AG20443 (cell line): ENCODE measurements at regions not wholly inside any gene's neighbourhood (a gene's known extent, or its start where the extent isn't known, plus 50 kb on each side); places are given as distances from the start of the nearest gene placed in this dataset.
"Not testable (repeated sequence)": the region's sequence is repeated elsewhere in the genome, so short reads cannot be mapped to it uniquely, and the experiment has no call there.

ENCODE experiments used
- DNase-seq: peaks from one replicate; pipeline ENCODE4 v3.0.0; 2012; ENCODE audit warnings: low spot score, mixed read lengths

DNA sequence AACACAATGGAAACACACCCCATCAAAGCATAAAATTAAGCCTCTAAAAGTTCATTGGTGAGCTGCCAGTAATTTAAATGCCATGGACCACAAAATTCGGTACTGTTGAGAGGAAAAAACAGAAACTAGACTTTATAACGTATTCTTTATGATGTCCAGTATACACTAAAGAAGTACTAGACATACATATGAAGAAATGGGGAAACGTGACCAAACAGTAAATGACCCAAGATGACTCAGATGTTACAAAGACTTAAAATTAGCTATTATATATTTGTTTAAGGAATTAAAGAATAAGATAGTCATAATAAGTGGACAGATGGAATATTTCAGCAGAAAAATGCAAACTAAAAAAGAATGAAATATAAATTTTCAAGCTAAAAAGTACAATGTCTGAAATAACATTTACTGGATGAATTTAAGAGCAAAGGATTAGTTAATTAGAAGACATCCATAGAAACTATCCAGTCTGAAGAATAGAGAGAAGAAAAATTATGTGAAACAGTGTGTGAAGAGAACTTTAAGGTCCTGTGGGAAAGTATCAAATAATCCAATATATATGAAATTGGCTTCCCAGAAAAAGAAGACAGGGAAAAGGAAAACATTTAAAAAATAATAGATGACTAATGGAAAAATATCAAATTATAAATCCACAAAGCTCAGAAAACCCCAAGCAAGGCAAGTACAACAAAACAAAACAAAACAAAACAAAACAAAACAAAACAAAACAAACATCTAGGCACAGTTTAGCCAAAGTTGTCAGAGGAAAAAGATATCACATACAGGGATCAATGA is 69.4 kb downstream of the SAMD9 start:
- DNase-seq, result no peak

DNA sequence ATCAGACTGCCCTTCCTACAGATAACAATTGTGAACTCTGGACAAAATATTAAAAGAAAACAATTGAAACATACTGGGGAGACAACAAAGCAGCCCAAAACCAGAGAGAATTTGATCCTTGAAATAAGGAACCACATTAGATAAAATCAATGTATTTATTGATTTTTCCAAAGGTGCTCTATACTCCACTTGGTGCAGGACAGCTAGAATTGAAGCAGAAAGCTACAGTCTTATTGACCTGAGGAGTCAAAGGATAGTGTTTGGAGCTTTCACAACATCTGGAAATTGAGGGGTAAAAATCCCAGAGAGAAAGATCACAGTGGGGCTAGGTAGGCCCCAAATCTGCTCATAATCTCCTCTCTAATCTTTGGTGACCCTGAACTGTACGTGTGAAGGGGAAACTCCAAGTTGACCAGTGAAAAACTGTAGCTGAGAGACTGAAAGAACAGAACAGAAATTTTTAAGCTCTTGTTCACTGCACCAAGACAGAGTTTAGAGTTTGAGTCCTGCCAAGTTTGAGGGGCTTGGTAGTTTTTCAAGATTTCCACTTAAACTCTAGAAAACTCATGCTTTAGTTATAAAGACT is 70.2 kb downstream of the SAMD9 start:
- no peak for DNase-seq

DNA sequence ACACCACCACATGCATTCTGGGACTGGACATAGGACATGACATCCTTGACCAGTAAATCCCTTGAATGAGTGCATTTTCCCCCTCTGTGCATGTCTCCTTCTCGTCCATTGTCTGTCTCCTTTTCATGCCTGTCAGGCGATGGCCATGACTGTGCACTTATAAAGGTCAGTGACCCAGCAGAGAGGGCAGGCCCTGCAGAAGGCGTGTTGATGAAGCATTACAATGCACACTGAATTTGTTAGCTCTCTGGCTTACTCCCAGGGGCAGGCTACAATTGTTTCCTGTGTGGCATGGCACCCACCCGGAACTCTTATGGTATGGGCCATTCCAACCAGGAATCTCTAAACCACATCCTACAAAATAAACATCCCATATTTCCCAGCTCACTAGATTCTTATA is 71.1 kb downstream of the SAMD9 start:
- no peak for DNase-seq

DNA sequence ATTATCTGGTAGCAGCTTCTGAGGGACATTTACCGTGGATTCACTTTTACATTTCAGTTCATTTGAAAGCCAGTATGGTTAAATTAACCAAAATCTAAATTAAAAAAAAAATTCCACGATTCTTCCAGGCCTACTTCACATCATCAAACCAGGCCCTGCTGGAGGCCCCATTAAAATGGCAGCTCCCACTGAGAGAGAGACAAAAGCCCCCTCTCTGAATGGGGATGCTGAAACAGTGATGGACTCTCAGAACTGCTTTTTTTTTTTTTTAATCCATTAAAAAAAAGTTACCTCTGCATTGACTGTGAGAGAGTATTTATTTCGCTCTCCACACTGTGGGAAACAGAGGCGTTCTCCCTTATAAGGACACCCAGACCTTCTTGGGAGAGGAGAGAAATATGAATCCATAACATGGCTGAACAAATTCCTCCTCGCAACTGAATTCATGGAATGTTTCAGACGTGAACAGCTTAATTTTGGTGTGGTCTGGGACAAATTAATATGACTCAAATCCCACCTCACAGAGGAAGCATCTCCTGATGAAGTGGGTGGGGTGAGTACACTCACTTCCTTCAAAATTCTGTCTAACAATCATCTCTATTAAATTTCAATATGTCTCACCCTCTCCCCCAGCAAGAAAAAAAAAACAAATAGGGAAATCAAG is 73.5 kb downstream of the SAMD9 start:
- peak; percentile 52 for DNase-seq

DNA sequence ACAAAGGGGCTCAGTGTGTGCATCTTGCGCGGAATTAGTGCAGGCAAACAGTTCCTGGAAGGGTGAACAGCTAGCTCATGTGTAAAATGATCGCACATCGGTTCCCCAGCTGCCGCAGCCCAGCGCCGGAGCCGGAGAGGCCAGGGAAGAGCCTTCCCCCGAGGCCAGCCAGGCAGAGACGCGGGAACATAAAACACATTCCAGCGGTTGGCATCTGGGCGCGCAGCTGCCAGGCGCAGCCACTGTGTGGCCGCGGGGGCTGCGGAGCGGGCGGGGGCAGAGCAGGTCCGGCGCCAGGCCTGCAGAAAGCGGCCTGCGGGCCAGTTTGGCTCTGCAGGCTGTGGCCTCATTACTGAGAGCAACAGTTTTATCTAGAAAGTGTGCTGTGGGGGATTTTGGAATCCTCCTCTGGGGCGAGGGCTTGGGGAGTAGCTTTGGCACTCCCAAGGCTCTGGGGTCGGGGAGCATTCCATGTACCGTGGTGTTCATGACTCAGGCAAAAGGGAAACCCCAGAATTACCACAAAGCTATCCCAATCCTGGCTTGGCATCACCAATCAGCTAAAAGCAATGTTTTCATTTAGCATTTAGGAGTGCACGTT is 74.3 kb downstream of the SAMD9 start:
- DNase-seq, result peak; percentile 87

DNA sequence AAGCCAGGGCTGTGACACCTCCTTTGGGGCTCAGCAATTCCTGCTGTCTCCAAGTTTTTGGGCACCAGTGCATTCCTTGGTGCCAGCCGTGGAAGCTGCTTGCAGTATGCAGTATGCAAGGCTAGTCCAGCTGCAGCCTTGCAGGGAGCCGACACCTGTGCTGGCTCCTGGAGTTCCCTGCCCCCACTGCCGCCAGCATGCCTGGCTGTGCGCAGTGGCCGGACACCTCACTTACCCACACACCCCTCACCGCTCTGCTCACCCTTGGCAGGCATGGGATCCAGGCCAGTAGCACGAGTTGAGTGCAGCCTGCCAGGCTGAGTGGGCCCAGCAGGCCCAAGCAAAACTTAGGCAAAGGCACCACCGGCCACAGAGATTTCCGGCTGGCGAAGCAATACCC is 77.4 kb downstream of the SAMD9 start:
- no peak for DNase-seq

DNA sequence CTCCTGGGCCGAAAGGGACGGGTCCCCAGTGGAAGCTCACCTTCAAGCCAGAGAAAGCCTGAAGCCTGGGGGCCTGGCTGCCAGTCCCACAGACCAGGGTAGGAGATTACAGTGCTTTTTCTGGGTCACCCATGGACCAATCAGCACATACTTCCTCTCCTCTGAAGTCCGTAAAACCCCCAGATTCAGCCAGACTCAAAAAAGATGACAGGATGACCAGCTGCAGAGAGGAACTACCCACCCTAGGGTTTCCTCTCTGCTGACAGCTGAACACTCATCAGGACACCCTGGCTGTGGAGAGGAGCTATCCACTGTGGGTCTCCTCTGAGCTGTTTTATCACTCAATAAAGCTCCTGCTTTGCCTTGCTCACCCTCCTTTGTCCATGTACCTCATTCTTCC is 78.0 kb downstream of the SAMD9 start:
- no peak for DNase-seq

DNA sequence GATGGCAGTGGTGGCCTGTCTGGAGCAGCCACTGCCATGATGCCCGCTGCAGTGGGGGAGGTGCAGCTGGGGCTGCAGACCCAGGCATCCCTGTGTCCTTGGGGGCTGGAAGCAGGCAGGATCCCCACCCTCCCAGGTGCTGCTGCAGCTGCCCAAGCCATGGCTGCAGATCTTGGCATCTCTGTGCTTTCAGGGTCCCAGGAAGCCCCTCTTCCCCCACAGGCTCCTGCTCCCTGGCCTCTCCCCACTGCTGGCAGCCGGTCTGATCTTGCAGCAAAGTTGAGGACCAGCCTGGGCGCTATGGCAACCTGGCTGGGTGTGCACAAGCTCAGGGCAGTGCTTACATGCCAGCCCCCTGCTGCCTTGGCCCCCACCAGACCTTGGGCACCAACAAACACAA is 78.5 kb downstream of the SAMD9 start:
- DNase-seq, result no peak

DNA sequence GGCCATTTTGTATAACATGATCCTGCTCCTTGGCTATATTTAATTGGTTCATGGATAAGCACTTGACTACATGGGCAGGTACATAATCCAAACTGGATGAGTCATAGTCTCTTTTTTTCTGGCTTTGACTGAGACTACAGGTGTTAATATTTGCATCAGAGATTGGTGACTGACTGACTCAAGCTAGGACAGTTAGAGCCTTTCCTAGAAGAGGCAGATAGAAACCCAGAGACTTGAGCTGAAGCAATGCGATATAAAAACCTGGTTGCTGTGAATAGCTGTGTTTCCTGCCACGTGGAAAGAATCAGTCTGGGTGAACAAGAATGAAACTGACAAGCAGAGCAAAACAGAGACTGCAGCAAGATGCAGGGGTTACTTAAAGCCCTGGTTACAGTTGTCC is 81.0 kb downstream of the SAMD9 start:
- DNase-seq, result no peak

DNA sequence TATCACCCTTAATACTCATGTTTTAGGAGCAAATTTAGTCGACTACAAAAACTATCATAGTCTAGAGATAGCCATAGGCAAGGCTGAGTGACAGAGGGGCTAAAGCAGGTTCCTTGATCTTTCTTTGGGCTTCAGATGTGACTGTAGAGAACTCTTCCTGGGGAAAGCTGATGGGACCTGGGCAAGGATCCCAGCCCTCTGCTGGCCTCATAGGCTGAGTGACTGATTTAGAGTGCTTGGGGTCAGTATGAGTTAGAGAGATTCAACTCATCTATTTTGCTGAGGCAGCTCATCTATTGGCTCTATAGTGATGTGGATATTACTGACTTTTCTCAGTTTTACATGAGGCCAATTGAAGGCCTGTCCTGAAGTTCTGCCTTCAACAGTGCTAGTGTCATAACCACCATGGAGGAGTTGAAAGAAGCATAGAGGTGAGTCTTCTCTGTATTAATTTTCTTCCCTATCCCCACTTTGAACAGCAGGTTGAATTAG is 81.6 kb downstream of the SAMD9 start:
- DNase-seq, result no peak

DNA sequence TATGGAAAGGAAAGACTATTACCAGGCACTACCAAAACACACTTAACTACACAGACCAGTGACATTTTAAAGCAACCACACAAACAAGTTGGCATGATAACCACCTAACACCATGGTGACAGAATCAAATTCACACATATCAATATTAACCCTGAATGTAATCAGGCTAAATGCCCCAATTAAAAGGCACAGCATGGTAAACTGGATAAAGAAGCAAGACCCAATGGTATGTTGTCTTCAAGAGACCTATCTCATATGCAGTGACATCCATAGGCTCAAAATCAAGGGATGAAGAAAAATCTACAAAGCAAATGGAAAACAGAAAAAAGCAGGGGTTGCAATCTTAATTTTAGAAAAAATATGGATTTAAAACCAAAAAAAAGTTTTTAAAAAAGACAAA is 86.0 kb downstream of the SAMD9 start:
- no peak for DNase-seq

DNA sequence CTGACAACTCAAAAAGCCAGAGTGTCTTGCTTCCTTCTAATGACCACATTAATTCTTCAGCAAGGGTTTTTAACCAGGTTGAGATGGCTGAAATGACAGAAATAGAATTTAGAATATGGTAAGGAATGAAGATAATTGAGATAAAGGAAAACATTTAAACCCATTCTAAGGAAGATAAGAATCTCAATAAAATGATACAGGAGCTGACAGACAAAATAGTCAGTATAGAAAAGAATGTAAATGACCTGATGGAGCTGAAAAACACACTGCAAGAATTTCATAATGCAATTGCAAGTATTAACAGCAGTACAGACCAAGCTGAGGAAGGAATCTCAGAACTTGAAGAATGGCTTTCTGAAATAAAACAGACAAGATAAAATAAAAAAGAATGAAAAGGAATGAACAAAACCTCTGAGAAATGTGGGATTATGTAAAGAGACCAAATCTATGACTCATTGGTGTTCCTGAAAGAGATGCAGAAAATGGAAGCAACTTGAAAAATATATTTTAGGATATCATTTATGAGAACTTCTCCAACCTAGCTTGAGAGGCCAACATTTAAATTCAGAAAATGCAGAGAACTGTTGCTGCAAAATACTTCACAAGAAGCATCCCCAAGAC is 87.1 kb downstream of the SAMD9 start:
- DNase-seq, result no peak

DNA sequence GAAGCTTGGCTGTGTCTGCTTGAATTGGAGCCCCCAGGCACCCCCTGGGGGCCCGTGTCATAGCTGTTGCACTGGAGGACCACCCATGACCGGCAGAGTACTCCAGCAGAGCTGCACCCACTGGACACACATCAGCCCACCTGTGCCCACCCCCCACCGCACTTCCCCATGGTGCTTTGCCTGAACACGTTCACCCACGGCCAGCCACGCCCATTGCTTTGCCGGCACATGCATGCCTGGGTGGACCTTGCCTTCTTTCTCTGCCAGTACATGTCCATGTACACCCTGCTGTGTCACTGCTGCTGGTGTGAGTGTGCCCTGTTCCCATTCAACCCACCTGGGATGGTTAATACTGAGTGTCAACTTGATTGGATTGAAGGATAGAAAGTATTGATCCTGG is 88.7 kb downstream of the SAMD9 start:
- no peak for DNase-seq

DNA sequence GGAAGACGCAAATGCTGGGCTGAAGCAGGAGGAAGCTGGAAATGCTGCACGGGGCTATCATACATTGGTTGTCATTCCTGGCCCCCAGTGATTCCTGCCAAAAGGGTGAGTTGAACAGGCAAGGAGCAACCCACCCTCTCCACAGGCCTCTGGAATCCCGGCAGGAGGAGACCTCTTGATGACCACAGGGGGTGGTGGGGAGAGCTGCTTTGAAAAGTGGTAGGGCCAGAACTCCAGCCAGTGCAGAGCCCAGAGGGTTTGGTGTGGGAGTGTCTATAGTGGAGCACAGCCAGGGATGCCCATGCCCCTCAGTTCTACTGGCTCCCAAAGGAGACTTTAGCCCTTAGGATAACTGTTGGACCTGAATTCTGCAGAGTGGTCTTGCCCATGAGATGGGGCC is 89.2 kb downstream of the SAMD9 start:
- no peak for DNase-seq

DNA sequence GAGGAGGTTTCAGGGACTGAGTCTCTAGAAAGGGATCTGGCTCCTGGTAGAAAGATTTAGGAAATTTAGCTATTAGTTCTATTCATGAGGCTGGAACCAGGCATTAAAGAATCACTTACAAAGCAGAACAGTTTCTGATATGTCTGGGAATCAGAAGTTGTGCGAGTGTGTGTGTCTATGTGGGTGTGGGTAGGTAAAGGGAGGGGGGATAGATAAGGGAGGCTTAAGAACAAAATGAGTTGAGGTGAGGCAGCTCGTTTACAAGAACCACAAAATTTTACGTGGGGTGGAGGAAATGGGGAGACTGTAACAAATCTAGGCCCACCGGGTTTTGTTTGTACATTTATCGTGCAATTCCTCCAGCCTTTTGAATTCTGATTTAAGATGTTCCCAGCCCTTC is 90.7 kb downstream of the SAMD9 start:
- no peak for DNase-seq

DNA sequence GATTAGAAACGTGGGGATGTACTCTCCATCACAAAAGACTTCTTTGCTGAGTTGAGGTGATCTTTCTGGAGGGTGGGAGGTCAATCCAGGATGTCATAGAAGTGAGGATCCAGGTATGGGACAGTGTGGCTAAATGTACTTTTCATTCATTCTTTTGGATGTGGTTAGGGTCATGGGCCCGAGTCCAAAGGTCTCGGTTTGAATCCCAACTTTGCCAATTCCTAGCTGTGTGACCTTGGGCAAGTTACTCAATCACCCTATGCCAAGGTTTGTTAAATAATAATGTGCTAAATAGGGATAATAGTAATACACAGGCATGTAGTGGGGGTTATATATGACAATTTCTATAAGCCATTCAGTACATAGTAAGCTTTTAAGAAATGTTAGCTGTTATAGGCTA is 91.4 kb downstream of the SAMD9 start:
- no peak for DNase-seq

DNA sequence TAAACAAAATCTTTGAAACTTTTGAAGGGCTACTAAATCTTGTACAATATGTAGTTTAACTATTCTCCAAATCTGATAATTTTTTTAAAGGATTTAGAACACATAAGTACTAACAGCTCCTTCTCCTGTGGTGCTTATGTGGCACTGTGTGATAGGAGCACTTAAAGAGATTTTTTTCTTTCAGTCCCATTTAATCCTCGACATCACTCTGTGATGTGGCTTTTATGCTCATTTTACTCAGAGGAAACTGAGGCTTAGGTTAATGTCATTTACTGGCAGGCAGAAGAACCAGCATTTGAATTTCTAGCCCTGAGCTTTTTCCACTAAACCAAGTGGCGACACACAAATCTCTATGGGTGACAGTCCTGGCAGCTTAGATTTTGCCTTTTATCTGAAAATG is 92.4 kb downstream of the SAMD9 start:
- no peak for DNase-seq

DNA sequence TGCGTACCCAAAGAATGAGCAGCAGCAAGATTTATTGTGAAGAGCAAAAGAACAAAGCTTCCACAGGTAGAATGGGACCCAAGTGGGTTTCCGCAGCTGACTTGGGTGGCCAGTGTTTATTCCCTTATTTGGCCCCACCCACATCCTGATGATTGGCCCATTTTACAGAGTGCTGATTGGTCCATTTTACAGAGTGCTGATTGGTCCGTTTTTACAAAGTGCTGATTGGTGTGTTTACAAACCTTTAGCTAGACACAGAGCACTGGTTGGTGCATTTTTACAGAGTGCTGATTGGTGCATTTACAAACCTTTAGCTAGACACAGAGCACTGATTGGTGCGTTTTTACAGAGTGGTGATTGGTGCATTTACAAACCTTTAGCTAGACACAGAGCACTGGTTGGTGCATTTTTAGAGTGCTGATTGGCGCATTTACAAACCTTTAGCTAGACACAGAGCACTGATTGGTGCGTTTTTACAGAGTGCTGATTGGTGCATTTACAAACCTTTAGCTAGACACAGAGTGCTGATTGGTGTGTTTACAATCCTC is 94.8 kb downstream of the SAMD9 start:
- not testable (repeated sequence) for DNase-seq

DNA sequence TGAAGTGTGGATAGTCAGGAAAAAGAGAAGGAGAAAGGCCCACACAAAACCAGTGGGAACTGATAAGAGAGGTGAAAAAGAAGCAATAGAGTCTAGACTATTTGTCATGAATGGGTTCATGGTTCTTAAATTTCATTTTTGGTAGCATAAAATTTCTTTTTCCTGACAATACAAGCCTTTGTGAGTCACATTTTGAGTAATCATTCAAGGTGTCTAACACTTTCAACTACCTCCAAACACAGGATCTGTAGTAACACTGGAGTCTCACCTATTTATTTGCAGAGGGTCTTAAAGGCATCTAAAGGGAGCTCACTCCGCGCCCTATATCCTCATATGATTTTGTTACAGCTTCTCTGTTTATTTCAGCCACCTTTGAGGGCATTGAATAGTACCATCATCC is 96.0 kb downstream of the SAMD9 start:
- DNase-seq, result no peak

DNA sequence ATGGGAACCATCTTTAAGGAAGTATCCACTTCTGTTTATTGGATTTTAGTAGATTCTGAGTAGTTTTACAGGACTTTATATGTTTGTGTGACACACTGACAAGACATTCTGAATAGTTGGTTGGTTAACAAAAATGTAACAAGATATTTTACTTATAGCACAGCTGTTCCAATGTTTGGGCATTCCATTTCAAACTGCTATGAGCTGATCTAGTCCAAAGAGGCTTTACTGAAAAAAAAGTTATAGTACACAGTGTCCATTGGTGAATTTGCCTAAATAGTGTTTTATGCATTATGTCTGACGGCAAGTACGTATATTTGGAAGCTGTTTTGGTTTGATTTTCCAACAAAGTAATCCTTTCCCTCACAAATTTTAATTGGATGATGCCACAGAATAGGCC is 99.1 kb downstream of the SAMD9 start:
- no peak for DNase-seq

DNA sequence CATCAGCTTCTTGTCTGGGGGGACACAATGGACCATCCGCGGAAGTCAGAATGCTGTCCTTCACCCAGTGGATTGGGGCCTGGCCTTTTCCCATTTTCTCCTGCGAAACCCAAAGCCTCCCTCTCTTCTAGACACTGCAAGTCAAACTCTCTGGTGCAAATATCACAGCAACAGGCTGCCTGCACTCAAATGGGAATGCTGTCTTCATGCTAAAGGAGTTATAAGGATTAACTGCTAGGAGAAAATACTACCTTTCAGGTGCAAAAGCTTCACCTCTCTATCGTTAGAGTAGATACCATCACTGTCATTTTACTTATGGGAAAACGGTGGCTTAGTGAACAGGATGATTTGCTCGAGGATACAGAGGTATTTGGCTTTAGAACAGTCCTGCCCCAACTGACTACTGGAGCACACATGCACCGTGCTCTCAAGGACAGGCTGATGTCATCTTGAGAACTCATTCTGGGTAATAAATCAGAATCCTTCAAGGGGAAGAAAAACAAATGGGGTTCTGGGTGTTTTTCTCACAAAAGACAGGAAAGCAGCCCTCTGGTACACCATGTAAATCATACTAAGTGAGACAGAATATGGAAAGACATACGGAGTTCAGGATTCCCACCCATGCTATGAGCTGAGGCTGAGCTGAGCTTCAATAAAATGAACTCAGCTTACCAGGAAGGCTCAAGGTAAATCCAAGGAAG is 100.9 kb downstream of the SAMD9 start:
- DNase-seq, result no peak
